GF-D8 (cell line): ENCODE measurements at regions not wholly inside any gene's neighbourhood (a gene's known extent, or its start where the extent isn't known, plus 50 kb on each side); places are given as distances from the start of the nearest gene placed in this dataset.
"Not testable (repeated sequence)": the region's sequence is repeated elsewhere in the genome, so short reads cannot be mapped to it uniquely, and the experiment has no call there.

Experiments used
- DNase-seq: peaks from one replicate; lab custom pipeline; 2025; lab: John Stamatoyannopoulos, UW

DNA sequence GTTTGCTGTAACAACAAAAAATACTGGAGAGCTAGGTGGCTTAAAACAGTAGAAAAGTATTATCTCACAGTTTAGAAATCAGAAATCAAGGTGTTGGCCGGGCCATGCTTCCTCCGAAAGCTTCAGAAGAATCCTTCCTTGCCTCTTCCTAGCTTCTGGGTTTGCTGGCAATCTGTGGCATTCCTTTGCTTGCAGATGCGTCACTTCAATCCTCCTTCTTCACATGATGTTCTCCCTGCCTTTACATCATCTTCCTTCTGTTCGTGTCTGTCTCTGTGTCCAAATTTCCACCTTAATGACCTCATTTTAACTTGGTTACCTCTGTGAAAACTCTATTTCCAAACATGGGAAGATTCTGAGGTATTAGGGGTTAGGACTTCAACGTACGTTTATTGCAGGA lies 90.4 kb upstream of the CHD1 start:
- DNase-seq, result no peak

DNA sequence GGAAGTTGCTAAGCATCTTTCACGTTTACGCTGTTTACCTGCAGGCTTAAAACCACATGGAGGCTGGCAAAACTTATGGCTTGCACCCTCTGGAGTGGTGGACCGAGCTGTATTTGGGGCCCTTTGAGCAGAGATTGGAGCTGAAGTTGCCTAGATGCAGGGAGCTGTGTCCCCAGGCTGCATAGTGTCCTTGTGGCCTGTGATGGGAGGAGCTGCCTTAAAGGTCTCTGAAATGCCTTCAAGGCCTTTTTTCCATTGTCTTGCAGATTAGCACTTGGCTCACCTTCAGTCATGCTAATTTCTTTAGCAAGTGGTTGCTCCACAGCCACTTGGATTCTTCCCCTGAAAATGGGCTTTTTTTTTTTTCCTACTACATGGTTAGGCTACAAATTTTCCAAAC lies 81.5 kb upstream of the CHD1 start:
- DNase-seq, result no peak

DNA sequence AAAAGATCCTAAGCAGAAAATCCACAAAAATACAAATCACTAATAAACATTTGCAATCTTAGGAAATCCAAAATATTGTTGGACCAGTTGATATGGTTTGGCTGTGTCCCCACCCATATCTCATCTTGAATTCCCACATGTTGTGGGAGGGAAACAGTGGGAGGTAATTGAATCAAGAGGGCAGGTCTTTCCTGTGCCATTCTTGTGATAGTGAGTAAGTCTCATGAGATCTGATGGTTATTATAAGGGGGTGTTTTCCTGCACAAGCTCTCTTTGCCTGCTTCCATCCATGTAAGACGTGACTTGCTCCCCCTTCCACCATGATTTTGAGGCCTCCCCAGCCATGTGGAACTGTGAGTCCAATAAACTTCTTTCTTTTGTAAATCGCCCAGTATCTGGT lies 79.2 kb upstream of the CHD1 start:
- not testable (repeated sequence) for DNase-seq

DNA sequence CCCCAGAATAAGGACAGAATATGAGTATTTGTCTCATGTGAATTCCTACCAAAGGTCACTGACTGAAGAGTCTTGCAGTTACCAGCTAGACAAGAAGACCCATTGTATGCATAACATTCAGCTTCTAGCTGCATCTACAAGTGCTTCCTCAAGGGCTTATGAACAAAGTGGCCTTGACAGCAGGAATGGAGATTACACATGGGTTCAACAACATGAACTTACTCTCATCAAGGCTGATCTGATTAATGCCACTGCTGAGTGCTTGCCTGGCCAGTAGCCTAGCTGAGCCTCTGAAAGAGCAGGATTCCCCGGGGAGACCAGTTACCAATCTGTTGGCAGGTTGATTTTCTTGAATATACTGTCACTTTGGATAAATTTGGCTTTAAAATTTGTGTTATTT lies 76.7 kb upstream of the CHD1 start:
- DNase-seq, result no peak

DNA sequence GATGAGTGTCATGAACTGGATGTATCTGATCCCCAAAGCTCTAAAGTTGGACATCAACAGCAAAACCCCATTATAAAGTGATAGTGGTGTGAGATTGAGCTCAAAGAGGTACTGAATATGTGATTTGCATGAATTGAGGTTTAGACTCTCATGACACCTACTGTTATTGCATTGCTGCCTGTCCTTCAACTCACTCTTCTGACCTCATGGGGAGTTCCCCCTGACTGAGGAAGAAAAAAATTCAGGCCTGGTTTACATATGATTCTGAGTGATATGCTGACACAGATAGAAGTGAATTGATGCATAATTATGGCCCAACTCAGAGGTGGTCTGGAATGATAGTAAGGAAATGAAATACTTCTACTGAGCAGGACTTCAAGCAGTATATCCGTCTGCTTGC lies 76.2 kb upstream of the CHD1 start:
- DNase-seq, result no peak

DNA sequence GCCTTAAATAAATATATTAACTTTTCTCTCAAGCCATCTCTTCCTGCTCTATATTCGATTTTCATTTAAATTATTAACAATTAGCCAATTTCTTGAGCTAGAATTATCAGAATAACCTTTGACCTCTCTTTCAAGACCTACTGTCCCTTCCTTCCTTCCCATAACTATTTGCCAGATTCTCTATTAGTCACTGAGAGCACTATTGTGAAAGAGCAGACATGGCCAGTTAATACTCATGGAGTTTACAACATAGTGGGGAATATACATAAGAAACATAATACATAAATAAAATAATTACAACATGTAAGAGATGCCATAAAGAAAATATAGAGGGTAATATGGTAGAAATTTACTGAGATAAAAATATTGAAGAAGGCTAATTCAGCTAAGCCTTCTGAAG lies 72.1 kb upstream of the CHD1 start:
- DNase-seq, result no peak

DNA sequence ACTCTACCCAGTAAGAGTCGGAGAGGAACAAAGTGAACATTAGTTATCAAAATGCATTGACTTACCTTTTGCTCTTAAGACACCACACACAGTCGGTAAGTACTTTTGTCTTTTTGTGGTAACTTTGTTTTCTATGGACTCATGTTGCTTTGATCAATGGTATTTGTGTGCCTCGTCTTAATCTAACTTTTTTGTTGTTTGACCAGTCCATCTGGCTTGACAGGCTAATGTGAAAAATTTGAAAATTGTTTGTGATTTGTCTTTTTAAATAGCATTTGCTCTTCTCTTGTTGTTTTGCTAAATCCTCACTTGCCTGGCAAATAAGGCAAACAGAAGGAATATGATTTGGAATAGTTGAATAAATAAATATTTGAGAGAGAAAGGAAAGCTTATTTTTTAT lies 71.4 kb upstream of the CHD1 start:
- no peak for DNase-seq

DNA sequence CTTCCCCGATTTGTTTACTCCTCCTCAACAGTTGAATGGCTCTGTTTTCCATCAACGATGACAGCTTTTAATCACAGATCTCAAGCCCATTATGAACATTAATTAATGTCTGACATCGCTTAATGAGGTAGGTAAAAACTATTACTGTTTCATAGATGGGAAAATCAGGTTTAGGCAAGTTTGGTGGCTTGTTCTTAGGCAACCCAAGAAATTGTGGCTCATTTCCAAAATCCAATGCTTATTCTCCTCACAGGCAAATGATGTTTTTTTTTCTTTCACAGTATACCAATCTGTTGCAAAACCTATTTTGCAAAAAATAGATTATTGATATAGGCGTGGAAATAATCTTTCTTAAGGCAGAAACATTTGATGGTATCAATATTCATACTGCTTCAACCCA lies 70.8 kb upstream of the CHD1 start:
- no peak for DNase-seq

DNA sequence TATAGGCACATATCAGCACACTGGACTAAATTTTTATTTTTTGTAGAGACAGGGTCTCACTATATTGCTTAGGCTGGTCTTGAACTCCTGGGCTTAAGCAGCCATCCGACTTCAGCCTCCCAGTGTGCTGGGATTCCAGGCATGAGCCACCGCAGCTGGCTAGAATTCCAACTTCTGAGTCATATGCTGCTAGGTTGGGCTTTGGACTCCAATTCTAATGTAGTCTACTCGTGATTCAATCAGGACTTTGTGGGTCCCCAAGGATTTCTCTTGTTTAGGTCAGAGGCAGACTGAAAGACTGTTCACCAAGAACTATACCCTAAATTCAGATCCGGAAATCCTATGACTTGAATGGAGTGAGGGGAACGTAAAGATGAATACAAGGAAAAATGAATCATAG lies 68.2 kb upstream of the CHD1 start:
- DNase-seq, result no peak

DNA sequence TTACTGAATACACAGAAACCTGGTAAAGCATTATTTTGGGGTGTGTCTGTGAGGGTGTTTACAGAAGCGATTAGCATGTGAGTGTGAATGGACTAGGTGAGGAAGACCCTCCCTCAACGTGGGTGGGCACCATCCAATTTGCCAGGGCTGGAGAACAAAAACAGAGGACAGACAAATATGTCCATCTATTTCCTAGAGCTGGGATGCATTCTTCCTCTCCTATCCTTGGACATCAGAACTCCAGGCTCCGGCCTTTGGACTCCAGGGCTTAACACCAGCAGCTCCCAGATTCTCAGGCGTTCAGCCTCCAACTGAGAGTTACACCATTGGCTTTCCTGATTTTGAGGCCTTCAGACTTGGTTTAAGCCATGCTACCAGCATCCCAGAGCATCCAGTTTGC lies 65.8 kb upstream of the CHD1 start:
- no peak for DNase-seq

DNA sequence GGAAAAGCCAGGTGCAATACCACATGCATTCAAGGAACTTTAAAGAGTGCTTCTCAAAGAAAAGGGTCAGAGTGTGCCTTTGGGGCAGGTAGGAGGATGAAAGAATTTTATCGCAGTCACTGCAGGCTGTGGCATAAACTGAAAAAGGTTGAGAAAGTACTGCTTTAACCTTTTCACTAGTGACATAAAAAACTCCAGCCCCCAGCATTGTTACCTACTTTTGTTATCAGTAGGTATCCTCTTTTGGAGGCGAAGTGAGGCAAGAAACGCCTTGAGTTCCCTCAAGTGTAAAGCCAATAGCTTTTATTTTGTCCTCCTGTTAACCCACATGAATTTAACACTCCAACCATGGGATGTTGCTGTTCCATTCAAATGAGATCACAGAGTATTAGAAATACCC lies 64.7 kb upstream of the CHD1 start:
- no peak for DNase-seq

DNA sequence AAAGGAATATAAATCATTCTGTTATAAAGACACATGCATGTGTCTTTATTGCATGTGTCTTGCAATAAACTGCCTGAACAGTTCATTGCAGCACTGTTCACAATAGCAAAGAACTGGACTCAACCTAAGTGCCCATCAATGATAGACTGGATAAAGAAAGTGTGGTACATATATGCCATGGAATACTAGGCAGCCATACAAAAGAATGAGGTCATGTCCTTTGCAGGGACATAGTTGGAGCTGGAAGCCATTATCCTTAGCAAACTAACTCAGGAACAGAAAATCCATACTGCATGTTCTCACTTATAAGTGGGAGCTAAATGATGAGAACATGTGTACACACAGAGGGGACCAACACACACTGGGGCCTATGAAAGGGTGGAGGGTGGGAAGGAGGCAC lies 63.7 kb upstream of the CHD1 start:
- DNase-seq, result no peak

DNA sequence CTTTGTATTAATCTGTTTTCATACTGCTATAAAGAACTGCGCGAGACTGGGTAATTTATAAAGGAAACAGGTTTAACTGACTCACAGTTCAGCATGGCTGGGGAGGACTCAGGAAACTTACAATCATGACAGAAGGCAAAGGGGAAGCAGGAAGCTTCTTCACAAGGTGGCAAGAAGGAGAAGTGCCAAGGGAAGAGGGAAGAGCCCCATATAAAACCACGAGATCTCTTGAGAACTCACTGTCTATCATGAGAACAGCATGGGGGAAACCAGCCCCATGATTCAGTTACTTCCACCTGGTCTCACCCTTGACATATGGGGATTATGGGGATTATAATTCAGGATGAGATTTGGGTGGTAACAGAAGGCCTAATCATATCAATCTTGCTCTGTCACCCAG lies 60.9 kb upstream of the CHD1 start:
- peak; percentile 56 for DNase-seq

DNA sequence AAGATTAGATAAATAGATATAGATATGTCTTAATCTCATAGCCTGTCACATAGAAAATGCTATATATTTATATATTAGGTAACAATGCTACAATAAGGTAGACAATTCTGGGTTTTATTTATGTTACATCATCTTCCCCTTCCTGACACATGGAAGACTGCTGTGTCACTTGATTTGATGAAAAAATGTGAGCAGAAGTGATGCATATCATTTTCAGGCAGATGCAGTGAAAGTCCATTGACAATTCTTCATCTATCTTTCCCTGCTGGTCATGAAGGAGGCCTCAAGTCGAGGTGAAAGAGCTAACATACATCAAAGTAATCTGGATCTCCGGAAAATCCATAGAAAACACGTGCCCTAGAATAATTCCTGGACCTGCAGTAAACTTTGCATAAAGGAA lies 57.8 kb upstream of the CHD1 start:
- DNase-seq, result no peak

DNA sequence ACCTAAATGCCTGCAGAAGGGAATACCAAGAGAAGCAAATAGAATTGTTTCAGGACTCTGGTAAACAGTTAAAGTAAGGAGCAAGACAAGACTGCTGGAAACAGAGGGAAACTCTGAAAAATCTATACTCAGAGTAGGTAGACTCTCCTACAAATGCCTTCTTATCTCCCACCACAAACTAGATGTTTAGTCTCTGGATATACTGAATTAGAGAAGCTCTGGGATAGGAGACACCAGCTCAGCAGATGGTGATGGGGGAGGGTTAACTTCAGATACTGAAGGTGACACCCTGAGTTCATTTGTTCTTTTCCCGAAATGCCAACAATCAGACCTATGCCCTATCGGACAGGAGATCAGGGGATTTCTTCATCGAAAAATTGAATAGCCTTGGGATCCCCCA lies 54.1 kb upstream of the CHD1 start:
- no peak for DNase-seq
